COLO668 (cell line): ENCODE measurements at regions not wholly inside any gene's neighbourhood (a gene's known extent, or its start where the extent isn't known, plus 50 kb on each side); places are given as distances from the start of the nearest gene placed in this dataset.
A peak's percentile ranks its signal among the peaks of the same experiment; 100 is the strongest.
"Not testable (repeated sequence)": the region's sequence is repeated elsewhere in the genome, so short reads cannot be mapped to it uniquely, and the experiment has no call there.

Experiments
- DNase-seq: peaks from one replicate; lab custom pipeline; 2025; ENCODE audit not compliant: unreplicated experiment; lab: John Stamatoyannopoulos, UW

- no peak for DNase-seq
These were observed 876.3 kb downstream of the C4orf33 start for GRCh38 chr4:129972257-129972656.

DNA sequence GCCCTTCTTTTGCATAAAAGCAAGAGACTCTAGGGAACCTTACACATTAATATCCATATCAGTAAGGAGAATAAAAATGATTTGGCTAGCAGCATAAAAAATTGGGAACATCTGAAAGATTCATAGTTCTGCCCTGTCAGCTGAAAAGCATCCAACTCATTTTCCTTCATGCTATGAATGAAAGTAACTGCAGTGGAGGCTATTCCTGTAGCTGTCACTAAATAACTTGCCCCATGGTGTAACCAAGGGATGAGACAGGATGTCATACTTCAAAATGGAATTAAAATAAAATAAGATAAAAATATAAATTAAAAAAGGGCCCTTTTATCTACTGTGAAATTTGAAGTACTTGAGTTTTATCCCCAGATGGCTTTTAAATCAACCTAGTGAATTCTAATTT lies 878.8 kb downstream of the C4orf33 start:
- no peak for DNase-seq

DNA sequence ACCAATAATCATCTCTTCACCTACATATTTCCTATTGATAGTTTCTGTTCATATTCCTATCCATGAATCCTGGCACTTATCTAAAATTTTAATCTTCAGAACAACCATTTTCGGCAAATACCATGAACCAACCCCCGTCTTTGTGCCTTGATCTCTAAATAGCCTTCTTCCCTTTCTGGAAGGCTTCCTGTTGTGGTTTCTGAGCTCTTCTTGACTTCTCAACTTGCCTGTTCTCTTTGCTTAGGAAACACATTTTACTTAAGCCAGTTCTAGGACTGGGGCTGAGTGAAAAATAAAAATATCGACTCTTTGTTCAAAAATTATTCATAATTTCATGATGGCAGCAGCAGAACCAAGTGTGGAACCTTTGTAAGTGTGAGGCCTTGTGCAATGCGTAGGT lies 882.4 kb downstream of the C4orf33 start:
- no peak for DNase-seq

DNA sequence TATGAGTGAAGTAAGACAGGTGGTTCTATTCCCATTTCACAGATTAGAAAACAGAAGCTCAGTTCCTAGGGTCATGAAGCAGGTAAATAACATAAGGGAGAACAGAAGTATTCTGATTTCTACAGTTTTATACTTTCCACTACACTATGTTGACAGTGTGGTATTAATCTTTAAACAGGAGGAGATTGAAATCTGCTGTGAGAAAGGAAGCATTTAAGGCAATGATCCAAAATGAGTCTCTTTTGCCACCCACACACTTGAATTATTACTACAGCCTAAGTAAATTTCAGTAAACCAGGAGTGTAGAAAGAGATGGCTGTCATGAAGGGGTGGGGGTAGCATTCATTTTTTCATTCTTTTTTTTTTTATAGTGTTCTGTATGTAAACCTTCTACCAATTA lies 893.0 kb downstream of the C4orf33 start:
- DNase-seq, result no peak

DNA sequence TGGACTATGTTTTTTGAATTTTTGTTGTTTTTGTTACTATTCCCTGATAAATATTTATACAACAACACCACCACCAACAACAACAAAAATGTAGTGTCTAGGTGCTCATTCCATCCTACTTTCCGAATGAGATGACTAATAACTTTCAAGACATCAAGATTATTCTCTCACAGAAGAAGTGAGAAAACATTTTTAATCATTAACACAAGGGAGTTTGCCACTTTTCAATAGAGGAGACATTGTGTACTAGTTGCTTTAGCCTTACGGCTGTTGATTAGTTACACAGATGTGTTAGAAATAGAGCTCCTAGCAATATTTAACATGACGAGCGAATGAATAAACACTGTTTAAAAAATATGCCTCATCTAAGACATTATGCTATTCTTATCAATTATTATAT lies 898.8 kb downstream of the C4orf33 start:
- no peak for DNase-seq

DNA sequence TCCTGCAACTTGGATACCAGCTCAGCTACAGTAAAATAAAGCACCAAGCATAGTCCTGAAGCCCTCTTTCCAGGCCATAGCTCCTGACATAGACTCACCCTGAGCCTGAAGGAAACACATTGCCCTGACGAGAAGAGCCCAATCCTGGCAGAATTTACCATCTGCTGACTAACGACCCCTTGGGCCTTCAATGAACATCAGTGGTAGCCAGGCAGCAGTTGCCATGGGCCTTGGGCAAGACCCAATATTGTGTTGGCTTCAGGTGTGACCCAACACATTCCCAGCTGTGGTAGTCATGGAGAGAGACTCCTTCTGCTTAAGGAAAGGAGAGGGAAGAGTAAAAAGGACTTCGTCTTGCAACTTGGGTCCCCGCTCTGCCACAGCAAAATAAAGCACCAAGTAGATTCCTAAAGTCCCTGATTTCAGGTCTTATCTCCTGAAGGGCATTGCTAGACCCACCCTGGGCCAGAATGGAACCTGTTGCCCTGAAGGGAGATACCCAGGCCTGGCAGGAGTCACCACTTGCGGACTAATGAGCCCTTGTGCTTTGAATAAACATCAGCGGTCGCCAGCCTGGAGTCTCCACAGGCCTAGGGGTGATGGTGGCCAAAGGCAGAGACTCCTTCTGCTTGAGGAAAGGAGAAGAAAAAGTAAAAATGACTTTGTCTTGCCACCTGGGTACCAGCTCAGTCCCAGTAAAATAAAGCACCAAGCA lies 902.6 kb downstream of the C4orf33 start:
- DNase-seq, result no peak

GRCh38 chr4:129999156-129999555 lies 903.2 kb downstream of the C4orf33 start:
- no peak for DNase-seq

GRCh38 chr4:130008461-130008860 lies 912.5 kb downstream of the C4orf33 start:
- no peak for DNase-seq

- not testable (repeated sequence) for DNase-seq
These were observed 916.9 kb downstream of the C4orf33 start for GRCh38 chr4:130012806-130013205.

GRCh38 chr4:130021706-130022105 lies 925.8 kb downstream of the C4orf33 start:
- DNase-seq, result no peak

GRCh38 chr4:130023088-130023487 lies 927.1 kb downstream of the C4orf33 start:
- no peak for DNase-seq

DNA sequence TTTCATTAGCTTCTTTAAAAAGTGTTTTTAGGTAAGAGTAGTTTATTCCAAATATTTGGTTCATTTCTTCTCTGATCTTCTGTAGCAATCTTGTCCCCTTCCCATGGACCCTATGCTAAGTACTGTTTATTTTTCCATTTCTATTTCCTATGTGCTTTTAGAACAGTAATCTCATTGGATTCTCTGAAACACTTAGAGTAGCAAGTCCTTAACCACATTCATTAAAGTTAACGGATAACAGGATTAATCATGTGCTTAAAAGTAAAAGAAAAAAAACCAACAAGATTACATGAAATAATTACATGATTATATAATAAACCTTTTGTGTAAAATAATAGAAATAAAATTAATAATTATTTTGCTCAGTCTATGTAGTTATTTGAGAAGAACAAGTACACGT lies 929.7 kb downstream of the C4orf33 start:
- DNase-seq, result no peak

GRCh38 chr4:130026185-130026584 lies 930.2 kb downstream of the C4orf33 start:
- DNase-seq, result peak; percentile 78

GRCh38 chr4:130027973-130028372 lies 932.0 kb downstream of the C4orf33 start:
- no peak for DNase-seq

GRCh38 chr4:130028552-130028951 lies 932.6 kb downstream of the C4orf33 start:
- DNase-seq, result no peak

- DNase-seq, result no peak
These were observed 933.5 kb downstream of the C4orf33 start for GRCh38 chr4:130029442-130029841.

GRCh38 chr4:130031858-130032257 lies 935.9 kb downstream of the C4orf33 start:
- no peak for DNase-seq

DNA sequence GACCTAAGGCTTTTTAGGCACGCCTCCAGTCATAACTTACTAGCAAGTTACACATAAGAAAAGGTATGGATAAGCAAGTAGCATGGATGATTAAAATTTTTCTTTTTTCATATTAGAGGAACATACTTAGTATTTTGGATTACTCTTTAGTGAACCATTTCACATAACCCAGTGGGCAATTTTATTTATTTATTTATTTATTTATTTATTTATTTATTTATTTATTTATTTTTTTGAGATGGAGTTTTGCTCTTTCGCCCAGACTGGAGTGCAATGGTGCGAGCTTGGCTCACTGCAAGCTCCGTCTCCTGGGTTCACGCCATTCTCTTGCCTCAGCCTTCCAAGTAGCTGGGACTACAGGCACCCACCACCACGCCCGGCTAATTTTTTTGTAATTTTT lies 937.7 kb downstream of the C4orf33 start:
- not testable (repeated sequence) for DNase-seq

DNA sequence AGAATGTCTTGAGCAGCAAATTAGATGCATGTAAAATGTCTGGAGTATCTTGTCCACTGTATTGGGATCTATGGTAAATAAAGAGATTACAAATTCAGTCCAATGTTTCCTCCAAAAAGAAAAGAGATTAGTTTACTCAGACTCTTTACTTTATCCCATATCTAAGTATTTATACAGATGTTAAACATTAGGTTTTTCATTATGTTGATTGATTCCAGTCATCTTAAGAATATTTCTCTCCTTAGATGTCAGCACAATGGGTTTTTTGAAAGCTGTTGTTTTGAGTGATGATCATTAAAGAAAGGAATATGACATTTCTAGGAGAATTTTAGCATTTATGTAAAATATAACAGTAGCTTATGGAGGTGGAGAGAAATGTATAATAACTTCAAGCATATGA lies 938.9 kb downstream of the C4orf33 start:
- DNase-seq, result no peak

DNA sequence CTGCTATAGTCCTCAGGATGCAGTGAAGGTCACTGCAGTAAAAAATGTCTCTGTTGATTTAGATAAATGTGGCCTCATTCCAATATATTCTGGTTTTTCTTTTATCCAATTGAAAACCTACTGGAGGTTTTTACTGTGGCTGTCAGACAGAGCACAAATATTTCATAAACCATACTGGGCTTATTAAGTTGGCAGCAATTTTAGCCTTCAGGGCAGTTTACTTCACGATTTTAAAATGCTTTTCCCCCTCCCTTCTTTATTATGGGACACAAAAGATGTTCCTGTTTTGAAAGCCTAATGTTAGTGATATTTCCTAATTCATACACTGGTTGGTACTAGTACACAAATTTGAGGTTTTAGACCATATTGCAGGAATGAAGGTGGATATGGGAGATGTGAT lies 939.4 kb downstream of the C4orf33 start:
- no peak for DNase-seq

DNA sequence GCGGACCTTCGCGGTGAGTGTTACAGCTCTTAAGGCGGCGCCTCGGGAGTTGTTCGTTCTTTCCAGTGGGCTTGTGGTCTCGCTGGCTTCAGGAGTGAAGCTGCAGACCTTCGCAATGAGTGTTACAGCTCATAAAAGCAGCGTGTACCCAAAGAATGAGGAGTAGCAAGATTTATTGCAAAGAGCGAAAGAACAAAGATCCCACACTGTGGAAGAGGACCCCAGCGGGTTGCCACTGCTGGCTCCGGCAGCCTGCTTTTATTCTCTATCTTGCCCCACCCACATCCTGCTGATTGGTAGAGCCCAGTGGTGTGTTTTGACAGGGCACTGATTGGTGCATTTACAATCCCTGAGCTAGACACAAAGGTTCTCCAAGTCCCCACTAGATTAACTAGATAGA lies 941.9 kb downstream of the C4orf33 start:
- DNase-seq, result not testable (repeated sequence)

DNA sequence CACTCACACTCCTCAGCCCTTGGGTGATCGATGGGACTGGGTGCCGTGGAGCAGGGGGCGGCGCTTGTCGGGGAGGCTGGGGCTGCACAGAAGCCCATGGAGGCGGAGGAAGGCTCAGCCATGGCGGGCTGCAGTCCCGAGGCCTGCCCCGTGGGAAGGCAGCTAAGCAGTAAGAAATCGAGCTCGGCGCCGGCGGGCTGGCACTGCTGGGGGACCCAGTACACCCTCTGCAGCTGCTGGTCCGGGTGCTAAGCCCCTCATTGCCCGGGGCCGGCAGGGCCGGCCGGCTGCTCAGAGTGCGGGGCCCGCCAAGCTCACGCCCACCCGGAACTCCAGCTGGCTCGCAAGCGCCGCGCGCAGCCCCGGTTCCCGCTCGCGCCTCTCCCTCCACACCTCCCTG lies 942.6 kb downstream of the C4orf33 start:
- DNase-seq, result not testable (repeated sequence)

- DNase-seq, result no peak
These were observed 947.8 kb downstream of the C4orf33 start for GRCh38 chr4:130043732-130044160.
